Breast epithelium (tissue), 4 donors: ENCODE measurements at regions not wholly inside any gene's neighbourhood (a gene's known extent, or its start where the extent isn't known, plus 50 kb on each side); places are given as distances from the start of the nearest gene placed in this dataset.

Experiments used
- DNase-seq, 2 donors: peaks; one replicate each; pipeline ENCODE4 v3.0.0-alpha.2; 2019; ENCODE audit warnings: low spot score in 2 of 2
- H3K27ac ChIP-seq, 2 donors: fragments of 200-600 bp; sonication (generic) in 1 of 2; one replicate each; pipeline ENCODE4 v1.5.1; 2016 to 2019; ENCODE audit warnings: mild to moderate bottlenecking in 1 of 2
- H3K27me3 ChIP-seq, 2 donors: fragments of 200-600 bp; sonication (generic) in 1 of 2; one replicate each; pipeline versions ENCODE4 v1.5.1 to v1.6.0; 2017 to 2019; ENCODE audit warnings: control low read depth in 1 of 2, mild to moderate bottlenecking in 1 of 2
- H3K36me3 ChIP-seq: fragments of 200-600 bp; one replicate; pipeline ENCODE4 v1.5.1; 2019
- H3K4me1 ChIP-seq, 2 donors: fragments of 200-600 bp; sonication (generic); one replicate each; pipeline ENCODE4 v1.5.1; 2016 to 2019; ENCODE audit warnings: control low read depth in 1 of 2
- H3K4me3 ChIP-seq, 3 donors: fragments of 200-600 bp; sonication (generic); 1 replicate in 2 of 3; 2 replicates in 1 of 3; pipeline ENCODE4 v1.5.1; 2016 to 2019; ENCODE audit warnings: mild to moderate bottlenecking in 3 of 3, moderate library complexity in 2 of 3
- H3K9me3 ChIP-seq, 2 donors: fragments of 200-600 bp; sonication (generic) in 1 of 2; one replicate each; pipeline ENCODE4 v1.5.1; 2016 to 2019; ENCODE audit warnings: control low read depth in 1 of 2
- CTCF ChIP-seq, 3 donors: fragments of 450-650 bp; IDR thresholded peaks; one replicate each; pipeline ENCODE4 v1.5.1; 2016 to 2017; ENCODE audit warnings: antibody characterized with exemption in 3 of 3, mild to moderate bottlenecking in 3 of 3, moderate library complexity in 3 of 3
- POLR2A ChIP-seq: fragments of 450-650 bp; IDR thresholded peaks from one replicate; pipeline ENCODE4 v1.6.1; 2016; ENCODE audit warnings: antibody characterized with exemption, mild to moderate bottlenecking, moderate library complexity
- POLR2AphosphoS5 ChIP-seq, 3 donors: sonication (generic); formaldehyde crosslinking; IDR thresholded peaks; one replicate each; pipeline ENCODE4 v1.6.1; 2017; ENCODE audit warnings: antibody characterized with exemption in 3 of 3
- intact Hi-C: fragments of 100-400 bp; cut with DNase I; formaldehyde crosslinking; loops from one replicate; pipeline ENCODE4 v1.15.1; 2023; ENCODE audit warnings: low total_unique reads

- TF ChIP-seq POLR2AphosphoS5 (IDR thresholded peaks at IDR 0.05) = no peak
- no peak for TF ChIP-seq POLR2A
- no peak for TF ChIP-seq CTCF (IDR thresholded peaks at IDR 0.05)
- Histone ChIP-seq H3K27me3 (no peaks in the 10 kb centered on the region), H3K27ac (no peak overlapping the region), H3K9me3 (no peaks in the 10 kb centered on the region), H3K4me3 (no peak overlapping the region), H3K36me3 (no peaks in the 10 kb centered on the region), H3K4me1 (no peaks in the 10 kb centered on the region)
- DNase-seq = no peak
- intact Hi-C loops = no loop called here
Measured at GRCh38 chr7:49579408-49579807, 194.0 kb upstream of the VWC2 start.

- H3K4me3 ChIP-seq = no peak overlapping the region
- H3K4me1 ChIP-seq = no peaks in the 10 kb centered on the region
- intact Hi-C loops = no loop called here
- no peak overlapping the region for H3K27ac ChIP-seq
- no peaks in the 10 kb centered on the region for H3K9me3 ChIP-seq
- TF ChIP-seq CTCF (IDR thresholded peaks at IDR 0.05) = no peak
- no peak for TF ChIP-seq POLR2A
- TF ChIP-seq POLR2AphosphoS5 (IDR thresholded peaks at IDR 0.05) = no peak
- H3K27me3 ChIP-seq = no peaks in the 10 kb centered on the region
- DNase-seq = no peak
- H3K36me3 ChIP-seq = no peaks in the 10 kb centered on the region
Measured at GRCh38 chr7:49580000-49580399, 193.4 kb upstream of the VWC2 start.

- no peaks in the 10 kb centered on the region for H3K4me1 ChIP-seq
- DNase-seq = no peak
- intact Hi-C loops = no loop called here
- H3K9me3 ChIP-seq = no peaks in the 10 kb centered on the region
- TF ChIP-seq POLR2AphosphoS5 (IDR thresholded peaks at IDR 0.05) (no peak), POLR2A (no peak), CTCF (IDR thresholded peaks at IDR 0.05) (no peak)
- H3K27ac ChIP-seq = no peak overlapping the region
- H3K36me3 ChIP-seq = no peaks in the 10 kb centered on the region
- no peaks in the 10 kb centered on the region for H3K27me3 ChIP-seq
- H3K4me3 ChIP-seq = no peak overlapping the region
Measured at GRCh38 chr7:49580761-49581160, 192.7 kb upstream of the VWC2 start.

- no peaks in the 10 kb centered on the region for H3K4me1 ChIP-seq
- no peak overlapping the region for H3K4me3 ChIP-seq
- no peak for DNase-seq
- no peaks in the 10 kb centered on the region for H3K36me3 ChIP-seq
- intact Hi-C loops = no loop called here
- H3K27me3 ChIP-seq = no peaks in the 10 kb centered on the region
- H3K9me3 ChIP-seq = no peaks in the 10 kb centered on the region
- H3K27ac ChIP-seq = no peak overlapping the region
- no peak for TF ChIP-seq CTCF (IDR thresholded peaks at IDR 0.05)
Measured at GRCh38 chr7:49583440-49583839, 190.0 kb upstream of the VWC2 start.

- H3K36me3 ChIP-seq = no peaks in the 10 kb centered on the region
- no peaks in the 10 kb centered on the region for H3K27me3 ChIP-seq
- TF ChIP-seq CTCF (IDR thresholded peaks at IDR 0.05) (no peak), POLR2A (no peak), POLR2AphosphoS5 (IDR thresholded peaks at IDR 0.05) (no peak)
- H3K4me3 ChIP-seq = no peak overlapping the region
- intact Hi-C loops = no loop called here
- no peak for DNase-seq
- H3K27ac ChIP-seq = no peak overlapping the region
- no peaks in the 10 kb centered on the region for H3K9me3 ChIP-seq
- H3K4me1 ChIP-seq = no peaks in the 10 kb centered on the region
Measured at GRCh38 chr7:49596701-49597491, 176.5 kb upstream of the VWC2 start.
